ENCODE measurements at regions not wholly inside any gene's neighbourhood (a gene's known extent, or its start where the extent isn't known, plus 50 kb on each side); places are given as distances from the start of the nearest gene placed in this dataset.

DNA sequence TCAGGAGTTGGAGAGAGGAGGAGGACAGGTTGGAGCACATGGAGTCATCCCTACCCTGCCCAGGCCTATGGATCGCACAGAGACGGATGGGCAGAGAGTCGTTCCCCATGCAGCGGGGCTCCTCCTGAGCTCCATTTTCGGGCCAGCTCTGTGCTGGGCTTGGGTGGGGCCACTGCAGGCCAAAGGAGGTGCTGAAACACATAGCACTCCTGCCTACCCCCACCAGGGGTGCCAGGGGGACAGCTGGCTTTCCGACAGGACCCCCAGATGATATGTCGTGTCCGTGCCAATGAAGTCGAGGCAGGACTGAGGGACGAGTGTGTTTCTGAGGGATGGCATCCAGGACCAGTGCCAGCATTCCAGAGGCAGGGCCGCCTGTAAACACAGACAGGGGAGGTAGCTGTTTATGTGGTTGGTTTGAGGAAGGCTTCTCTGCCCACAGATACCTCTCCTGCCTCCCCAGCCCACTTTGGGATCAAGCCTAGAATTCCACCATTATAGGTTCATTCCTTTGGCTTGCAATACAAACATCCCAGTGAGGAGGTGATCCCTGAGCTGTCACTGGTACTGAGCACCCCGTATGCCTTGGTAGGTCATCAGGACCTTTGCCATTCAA, 116.6 kb downstream of the GLI2 start:
- DNase-seq (ENCODE audit: low spot score) = no peak

GRCh38 chr2:120853306-120854013, 117.8 kb downstream of the GLI2 start:
- DNase-seq (ENCODE audit: low spot score) = no peak

DNA sequence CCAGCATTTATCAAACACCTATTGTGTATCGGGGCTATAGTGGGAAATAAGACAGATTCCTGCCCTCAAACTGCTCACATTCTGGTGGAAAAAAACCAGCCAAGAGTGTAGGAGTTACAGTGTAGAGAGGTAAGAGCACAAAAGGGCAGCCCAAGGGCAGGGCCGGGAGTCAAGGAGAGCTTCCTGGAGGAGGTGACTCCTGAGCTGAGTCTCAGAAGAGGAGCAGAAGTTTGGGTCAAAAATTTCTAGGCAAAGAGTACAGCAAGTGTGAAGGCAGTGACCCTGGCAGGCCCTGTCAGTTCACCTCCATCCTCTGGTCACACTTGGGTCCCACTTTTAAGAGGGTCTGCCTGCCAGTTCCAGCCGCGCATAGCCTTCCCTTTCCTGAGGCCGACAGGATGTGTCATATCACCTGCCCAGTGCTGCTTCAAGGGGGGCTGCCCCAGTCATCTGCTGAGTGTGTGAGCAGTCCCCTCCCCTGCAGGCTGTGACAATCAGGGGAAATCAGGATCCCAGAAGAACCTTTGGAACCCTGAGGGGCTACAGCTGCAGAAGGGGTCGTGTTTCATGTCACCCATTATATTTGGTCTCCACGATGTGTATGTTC, 118.4 kb downstream of the GLI2 start:
- no peak for DNase-seq (ENCODE audit: low spot score)

DNA sequence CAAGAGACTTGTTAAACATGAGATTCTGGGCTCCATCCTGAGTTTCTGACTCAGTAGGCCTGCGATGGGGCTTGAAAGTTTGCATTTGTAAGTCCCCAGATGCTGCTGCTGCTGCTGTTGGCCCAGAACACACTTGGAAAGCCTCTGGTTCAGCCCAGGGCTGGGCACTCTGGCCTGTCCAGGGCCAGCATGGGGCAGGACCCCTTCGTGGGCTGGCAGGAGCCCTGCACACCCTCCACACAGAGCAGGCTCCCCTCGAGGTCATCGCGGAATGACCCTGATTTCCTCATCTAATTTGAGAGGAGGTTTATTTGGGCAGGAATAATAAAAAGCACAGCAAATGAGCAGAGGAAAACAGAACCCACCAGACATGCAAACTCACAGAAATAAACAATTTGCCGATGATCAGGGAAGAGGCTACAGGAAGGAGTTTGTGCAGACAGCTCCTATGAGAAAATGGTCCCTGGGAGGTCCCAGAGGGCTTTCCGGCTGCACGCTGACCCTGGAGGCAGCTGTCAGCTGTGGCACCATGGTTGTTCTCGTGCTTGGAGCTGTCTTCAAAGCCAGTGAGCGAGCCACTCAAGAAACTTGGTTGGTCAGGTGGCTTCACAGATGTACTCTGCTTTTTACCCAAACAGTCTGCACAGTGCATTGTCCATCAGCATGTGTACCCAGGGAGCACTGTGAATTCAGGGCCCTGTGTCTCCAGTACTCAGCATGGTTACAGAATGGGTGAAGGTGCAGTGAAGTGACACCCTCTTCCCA, 119.3 kb downstream of the GLI2 start:
- no peak for DNase-seq (ENCODE audit: low spot score)

DNA sequence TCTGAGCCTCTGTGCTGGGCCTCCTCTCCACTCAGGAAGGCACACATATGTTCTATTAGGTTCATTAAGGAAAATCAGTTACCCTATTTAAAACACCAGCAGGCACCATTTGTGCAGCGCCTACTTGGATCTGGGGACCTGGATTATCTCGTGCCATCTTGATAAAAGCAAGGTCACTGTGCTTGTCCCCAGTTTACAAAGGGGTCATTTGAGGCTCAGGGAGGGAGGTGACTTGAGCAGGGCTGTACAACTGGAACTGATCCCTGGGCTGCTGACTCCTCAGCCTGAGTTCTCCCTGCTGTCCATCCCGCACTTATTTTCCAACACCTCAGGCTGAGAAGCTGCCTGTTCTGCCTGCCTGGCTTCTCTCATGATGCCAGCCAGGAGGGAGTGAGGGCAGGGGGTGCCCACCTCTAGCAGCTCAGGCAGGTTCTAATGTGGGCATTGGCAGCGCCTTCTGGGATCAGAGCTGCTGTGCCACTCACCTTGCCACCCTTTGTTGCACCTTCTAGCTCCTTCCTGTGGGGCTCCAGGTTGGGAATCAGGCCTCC, 120.3 kb downstream of the GLI2 start:
- DNase-seq (ENCODE audit: low spot score) = no peak

DNA sequence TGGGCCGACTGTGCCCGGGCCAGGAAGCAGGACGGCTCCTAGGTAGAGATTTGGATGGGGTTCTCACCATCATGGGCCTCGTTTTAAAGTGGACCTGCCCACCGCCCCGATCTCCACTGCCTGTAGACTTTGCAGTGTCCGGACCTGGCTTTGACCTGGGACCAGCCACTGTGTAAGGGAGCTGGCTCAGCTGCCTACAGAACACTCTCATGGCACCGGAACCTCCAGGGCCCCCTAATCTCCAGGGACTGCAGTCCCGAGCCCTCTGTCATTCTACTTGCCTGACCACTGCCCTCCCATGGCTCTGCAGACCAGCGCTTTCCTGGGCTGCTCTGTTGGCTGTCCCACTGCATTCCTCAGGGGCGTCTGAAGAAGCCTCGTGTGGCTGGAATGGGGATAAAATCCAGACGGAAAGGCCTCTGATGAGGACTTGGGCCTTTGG, 120.8 kb downstream of the GLI2 start:
- peak; percentile 84 for DNase-seq (ENCODE audit: low spot score)

- no peak for DNase-seq (ENCODE audit: low spot score)
These were observed 121.8 kb downstream of the GLI2 start for GRCh38 chr2:120857422-120857821.

DNA sequence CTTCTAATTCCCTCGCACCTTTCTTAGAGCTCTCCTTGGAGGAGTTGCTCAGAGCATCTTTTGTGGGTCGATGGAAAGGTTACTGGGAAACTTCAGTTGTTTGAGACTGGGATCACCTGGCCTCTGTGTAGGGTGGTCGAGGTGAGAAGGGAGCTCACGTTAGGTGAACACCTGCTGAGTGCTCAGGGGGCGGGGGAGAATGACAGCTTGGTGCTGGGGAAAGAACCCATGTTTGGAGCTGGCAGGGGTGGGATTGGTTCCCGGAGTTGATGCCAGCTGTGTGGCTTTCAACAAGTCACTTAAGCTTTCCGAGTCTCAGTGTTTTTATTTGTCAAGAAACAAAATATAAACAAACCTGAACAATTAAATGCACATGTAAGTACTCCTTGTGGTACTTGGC, 122.3 kb downstream of the GLI2 start:
- no peak for DNase-seq (ENCODE audit: low spot score)

DNA sequence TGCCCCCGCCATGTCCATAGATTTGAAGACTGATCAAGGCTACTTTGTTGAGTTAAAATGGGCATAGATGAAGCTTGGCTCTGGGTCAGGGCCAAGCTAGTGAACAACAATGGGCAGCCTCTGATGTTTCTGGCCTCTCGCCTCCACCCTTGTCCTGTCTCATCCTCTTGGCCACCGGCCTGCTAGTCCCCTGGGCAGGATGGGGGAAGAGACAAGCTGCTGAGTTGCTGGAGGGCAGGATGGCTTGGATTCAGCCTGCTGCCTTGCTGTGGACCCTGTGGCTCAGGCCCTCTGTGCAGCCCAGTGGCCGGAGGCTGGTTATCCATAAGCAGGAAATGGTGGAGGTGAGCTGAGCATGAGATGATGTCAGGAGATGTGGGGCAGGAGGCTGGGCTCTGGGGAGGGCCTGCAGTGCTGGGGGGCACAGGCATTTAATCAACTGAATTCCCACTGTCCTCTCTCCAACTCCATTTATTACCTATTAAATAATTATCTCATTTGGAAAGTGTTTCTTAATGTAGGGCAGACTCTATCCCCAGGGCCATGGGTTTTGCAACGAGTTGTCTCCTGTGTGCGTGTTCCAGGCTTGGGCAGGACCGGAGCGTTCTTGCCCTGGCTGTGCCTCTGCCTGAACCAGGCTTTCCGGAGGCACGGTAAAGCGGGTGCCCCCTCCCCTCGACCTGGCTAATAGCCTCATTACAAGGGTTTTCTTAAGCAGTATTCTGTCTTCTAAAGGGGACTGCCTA, 122.9 kb downstream of the GLI2 start:
- no peak for DNase-seq (ENCODE audit: low spot score)

GRCh38 chr2:120859128-120859527, 123.5 kb downstream of the GLI2 start:
- DNase-seq (ENCODE audit: low spot score) = no peak

GRCh38 chr2:120859814-120860578, 124.3 kb downstream of the GLI2 start:
- DNase-seq (ENCODE audit: low spot score) = no peak

DNA sequence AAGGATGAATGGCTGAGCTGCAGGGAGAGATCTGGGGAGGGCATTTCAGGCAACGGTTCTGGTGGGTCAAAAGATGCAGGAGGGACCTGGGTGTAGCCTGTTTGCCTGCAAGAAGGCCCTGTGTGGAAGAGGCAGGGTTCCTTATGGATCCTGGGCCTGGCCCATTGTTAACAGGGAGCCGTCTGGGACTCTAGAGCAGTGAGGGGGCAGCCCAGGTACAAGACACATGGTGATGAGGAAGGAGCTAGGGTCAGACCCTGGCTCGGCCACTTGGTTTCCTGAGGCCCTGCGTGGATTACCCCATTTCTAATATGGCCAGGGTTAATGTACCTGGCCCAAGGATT, 124.9 kb downstream of the GLI2 start:
- no peak for DNase-seq (ENCODE audit: low spot score)

GRCh38 chr2:120861191-120861575, 125.5 kb downstream of the GLI2 start:
- DNase-seq (ENCODE audit: low spot score) = no peak

DNA sequence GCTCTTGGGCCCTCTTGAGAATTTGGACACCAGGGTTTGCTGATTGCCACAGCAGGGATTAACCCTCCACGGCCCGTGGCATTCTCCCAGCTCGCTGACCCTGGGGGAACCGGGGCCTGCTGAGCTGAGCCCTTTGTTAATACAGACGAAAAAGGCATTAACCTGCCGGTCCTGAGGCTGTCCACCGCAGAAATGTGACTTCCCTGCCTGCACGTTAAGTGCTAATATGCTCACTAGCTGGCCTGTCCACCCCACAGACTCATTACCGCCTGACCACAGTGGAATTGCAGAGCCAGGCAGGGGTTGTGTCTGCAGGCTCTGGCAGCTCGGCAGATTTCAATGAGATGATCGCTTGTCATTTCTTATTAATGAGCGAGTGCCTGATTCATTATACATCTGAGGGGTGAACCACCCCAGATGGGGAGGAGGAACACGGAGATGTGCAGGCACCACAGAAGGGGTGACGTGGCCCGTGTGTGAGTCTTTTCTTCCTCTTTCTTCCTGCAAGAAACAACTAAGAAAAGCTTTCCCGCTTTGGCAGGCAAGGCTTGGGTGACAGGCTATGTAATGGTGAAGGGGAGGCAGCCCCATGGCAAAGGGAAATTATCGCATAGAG, 126.0 kb downstream of the GLI2 start:
- DNase-seq (ENCODE audit: low spot score) = no peak

- no peak for DNase-seq (ENCODE audit: low spot score)
These were observed 126.8 kb downstream of the GLI2 start for GRCh38 chr2:120862201-120863060.

DNA sequence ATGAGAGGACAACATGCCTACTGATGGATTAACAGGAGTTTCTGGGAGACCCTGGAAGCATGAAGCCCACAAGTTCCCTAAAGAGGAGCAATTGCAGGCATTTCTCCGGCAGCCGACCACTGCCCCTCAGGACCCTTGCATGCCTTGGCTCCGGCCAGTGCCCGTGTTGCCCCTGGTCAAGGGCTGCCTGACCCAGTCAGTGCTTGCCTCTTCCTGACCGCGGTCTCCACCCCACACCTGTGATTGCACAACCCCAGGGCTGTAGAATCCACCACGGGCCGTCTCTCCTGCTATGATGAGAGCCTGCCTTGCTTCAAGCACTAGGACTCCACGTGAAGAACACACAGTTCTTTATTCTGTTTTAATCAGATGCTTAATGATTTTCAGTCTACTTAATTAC, 127.5 kb downstream of the GLI2 start:
- no peak for DNase-seq (ENCODE audit: low spot score)

- DNase-seq (ENCODE audit: low spot score) = no peak
These were observed 128.1 kb downstream of the GLI2 start for GRCh38 chr2:120863661-120864320.

GRCh38 chr2:120864981-120865380, 129.3 kb downstream of the GLI2 start:
- DNase-seq (ENCODE audit: low spot score) = no peak

DNA sequence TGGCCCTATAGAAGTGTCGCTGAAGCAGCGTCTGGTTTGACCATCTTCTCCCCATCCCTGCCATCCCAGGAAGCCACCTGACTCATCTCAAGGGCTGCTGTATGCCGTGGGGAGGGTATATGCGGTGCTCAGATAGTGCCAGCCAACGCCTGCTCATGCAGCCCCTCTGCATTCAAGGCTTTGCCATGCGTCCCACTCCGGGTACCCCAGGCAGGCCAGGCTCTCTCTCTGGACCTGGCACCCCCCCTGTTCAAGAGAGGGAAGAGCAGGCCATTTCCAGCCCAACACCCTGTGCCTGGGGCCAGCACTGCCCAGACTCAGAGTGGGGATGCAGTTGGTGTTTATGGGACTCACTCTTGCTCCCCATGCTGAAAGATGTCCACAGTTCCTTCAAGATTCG, 130.0 kb downstream of the GLI2 start:
- DNase-seq (ENCODE audit: low spot score) = no peak

All from hepatic stellate cell (primary cell).